ENCODE measurements at regions not wholly inside any gene's neighbourhood (a gene's known extent, or its start where the extent isn't known, plus 50 kb on each side); places are given as distances from the start of the nearest gene placed in this dataset.

DNA sequence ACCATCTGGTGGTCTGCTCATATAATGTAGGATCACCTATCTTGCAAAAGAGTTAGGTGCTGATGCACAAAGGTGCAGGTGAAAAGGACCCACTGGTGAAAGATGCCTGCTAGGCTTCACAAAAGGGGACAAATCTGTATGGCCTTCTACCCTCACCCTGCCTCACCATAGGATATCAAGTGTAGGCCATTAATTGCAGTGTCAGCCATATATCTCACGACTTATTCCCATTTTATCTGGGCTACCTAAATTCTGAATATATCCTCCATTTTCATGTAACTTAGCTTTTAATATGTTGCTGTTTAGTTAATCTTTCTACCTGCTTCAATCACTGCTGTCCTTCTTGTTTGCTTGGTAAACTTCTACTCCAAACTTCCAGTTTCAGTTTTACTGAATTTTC, 84.2 kb upstream of the DPH5 start:
- intact Hi-C loops (cut with micrococcal nuclease; ENCODE audit: unreplicated experiment) (no loop called here), in situ Hi-C loops (cut with MboI) (no loop called here)
- FAIRE-seq (no peak), DNase-seq (ENCODE audit: low read depth, low spot score) (no peak), ATAC-seq (no peak)
- Histone ChIP-seq H3K79me2 (ENCODE audit: control insufficient read depth, insufficient read depth, low read length) (no peaks in the 10 kb centered on the region), H3K4me2 (ENCODE audit: control insufficient read depth, insufficient read depth) (no peak overlapping the region), H3K9me3 (replicated peaks; ENCODE audit: control insufficient read depth, insufficient read depth, low read length) (no peaks in the 10 kb centered on the region), H4K20me1 (ENCODE audit: control insufficient read depth, insufficient read depth) (no peaks in the 10 kb centered on the region), H3K4me1 (ENCODE audit: control insufficient read depth, insufficient read depth, low read length) (peaks cover 11% of the 10 kb centered on the region), H3K36me3 (ENCODE audit: control insufficient read depth in 2 of 2, insufficient read depth in 2 of 2, low read length in 1 of 2) (no peaks in the 10 kb centered on the region), H2AFZ (ENCODE audit: control insufficient read depth, low read depth, low read length) (no peak overlapping the region), H3K27me3 (replicated peaks in 1 of 2; ENCODE audit: control insufficient read depth in 2 of 2, insufficient read depth in 2 of 2, low read length in 1 of 2) (no peaks in the 10 kb centered on the region), H3K9ac (ENCODE audit: control insufficient read depth, insufficient read depth, low read length) (no peak overlapping the region), H3K4me3 (no peak overlapping the region), H3K27ac (ENCODE audit: control insufficient read depth, insufficient read depth) (no peak overlapping the region)
- no peak for TF ChIP-seq HDGF (IDR thresholded peaks at IDR 0.05)
- TF ChIP-seq POLR2A (IDR thresholded peaks at IDR 0.05; ENCODE audit: low read depth, low read length) = no peak
- no peak for TF ChIP-seq SUPT20H (IDR thresholded peaks at IDR 0.05; ENCODE audit: borderline replicate concordance, control insufficient read depth, low read depth, low read length)
- ChIA-PET RAD21 (ENCODE audit: unreplicated experiment) (interaction anchor here (1.2 kb wide), 1 partner anchor 178 kb away, joined by 6 read pairs; no protein-coding TSS in a partner anchor), POLR2A (no interaction called here), CTCF (interaction anchor here (1.1 to 2.1 kb wide), 2 partner anchors 16 to 81 kb away, joined by 3 to 4 read pairs; no protein-coding TSS in a partner anchor), SMC1A (ENCODE audit: uncharacterized antibody, unreplicated experiment) (interaction anchor here (0.5 kb wide), 1 partner anchor 11 kb away, joined by 3 read pairs; no protein-coding TSS in a partner anchor)
- no TSS peak for BruUV-seq (replicated peaks)
- 75% methylated on average over 1 of the region's 1 CpG for WGBS (ENCODE audit: insufficient coverage, insufficient replicate concordance, low lambda C conversion rate, missing lambda C conversion rate)

GRCh38 chr1:101108111-101108500, 82.5 kb upstream of the DPH5 start:
- H3K4me2 ChIP-seq (ENCODE audit: control insufficient read depth, insufficient read depth) = no peak overlapping the region
- POLR2A ChIA-PET = no interaction called here
- SMC1A ChIA-PET (ENCODE audit: uncharacterized antibody, unreplicated experiment) = no interaction called here
- no peaks in the 10 kb centered on the region for H3K9me3 ChIP-seq (replicated peaks; ENCODE audit: control insufficient read depth, insufficient read depth, low read length)
- H2AFZ ChIP-seq (ENCODE audit: control insufficient read depth, low read depth, low read length) = no peak overlapping the region
- FAIRE-seq = no peak
- DNase-seq (ENCODE audit: low read depth, low spot score) = no peak
- no peak for ATAC-seq
- no peaks in the 10 kb centered on the region for H3K79me2 ChIP-seq (ENCODE audit: control insufficient read depth, insufficient read depth, low read length)
- no TSS peak for BruUV-seq (replicated peaks)
- peaks cover 11% of the 10 kb centered on the region for H3K4me1 ChIP-seq (ENCODE audit: control insufficient read depth, insufficient read depth, low read length)
- H4K20me1 ChIP-seq (ENCODE audit: control insufficient read depth, insufficient read depth) = no peaks in the 10 kb centered on the region
- H3K27me3 ChIP-seq (replicated peaks in 1 of 2; ENCODE audit: control insufficient read depth in 2 of 2, insufficient read depth in 2 of 2, low read length in 1 of 2) = no peaks in the 10 kb centered on the region
- intact Hi-C loops (cut with micrococcal nuclease; ENCODE audit: unreplicated experiment) = no loop called here
- WGBS (ENCODE audit: insufficient coverage, insufficient replicate concordance, low lambda C conversion rate, missing lambda C conversion rate) = 67% methylated on average over 3 of the region's 3 CpGs
- H3K27ac ChIP-seq (ENCODE audit: control insufficient read depth, insufficient read depth) = no peak overlapping the region
- CTCF ChIA-PET = interaction anchor here (0.9 kb wide), 1 partner anchor 131 kb away, joined by 3 read pairs; no protein-coding TSS in a partner anchor
- H3K4me3 ChIP-seq = no peak overlapping the region
- no peaks in the 10 kb centered on the region for H3K36me3 ChIP-seq (ENCODE audit: control insufficient read depth in 2 of 2, insufficient read depth in 2 of 2, low read length in 1 of 2)
- RAD21 ChIA-PET (ENCODE audit: unreplicated experiment) = no interaction called here
- in situ Hi-C loops (cut with MboI) = no loop called here
- no peak overlapping the region for H3K9ac ChIP-seq (ENCODE audit: control insufficient read depth, insufficient read depth, low read length)
- TF ChIP-seq, protein P1, sequence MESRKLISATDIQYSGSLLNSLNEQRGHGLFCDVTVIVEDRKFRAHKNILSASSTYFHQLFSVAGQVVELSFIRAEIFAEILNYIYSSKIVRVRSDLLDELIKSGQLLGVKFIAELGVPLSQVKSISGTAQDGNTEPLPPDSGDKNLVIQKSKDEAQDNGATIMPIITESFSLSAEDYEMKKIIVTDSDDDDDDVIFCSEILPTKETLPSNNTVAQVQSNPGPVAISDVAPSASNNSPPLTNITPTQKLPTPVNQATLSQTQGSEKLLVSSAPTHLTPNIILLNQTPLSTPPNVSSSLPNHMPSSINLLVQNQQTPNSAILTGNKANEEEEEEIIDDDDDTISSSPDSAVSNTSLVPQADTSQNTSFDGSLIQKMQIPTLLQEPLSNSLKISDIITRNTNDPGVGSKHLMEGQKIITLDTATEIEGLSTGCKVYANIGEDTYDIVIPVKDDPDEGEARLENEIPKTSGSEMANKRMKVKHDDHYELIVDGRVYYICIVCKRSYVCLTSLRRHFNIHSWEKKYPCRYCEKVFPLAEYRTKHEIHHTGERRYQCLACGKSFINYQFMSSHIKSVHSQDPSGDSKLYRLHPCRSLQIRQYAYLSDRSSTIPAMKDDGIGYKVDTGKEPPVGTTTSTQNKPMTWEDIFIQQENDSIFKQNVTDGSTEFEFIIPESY (IDR thresholded peaks at IDR 0.05) = no peak
- TF ChIP-seq, protein P2, sequence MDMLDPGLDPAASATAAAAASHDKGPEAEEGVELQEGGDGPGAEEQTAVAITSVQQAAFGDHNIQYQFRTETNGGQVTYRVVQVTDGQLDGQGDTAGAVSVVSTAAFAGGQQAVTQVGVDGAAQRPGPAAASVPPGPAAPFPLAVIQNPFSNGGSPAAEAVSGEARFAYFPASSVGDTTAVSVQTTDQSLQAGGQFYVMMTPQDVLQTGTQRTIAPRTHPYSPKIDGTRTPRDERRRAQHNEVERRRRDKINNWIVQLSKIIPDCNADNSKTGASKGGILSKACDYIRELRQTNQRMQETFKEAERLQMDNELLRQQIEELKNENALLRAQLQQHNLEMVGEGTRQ (IDR thresholded peaks at IDR 0.05; ENCODE audit: borderline replicate concordance, low read depth, low read length) = no peak
- no peak for TF ChIP-seq ATF2 (IDR thresholded peaks at IDR 0.05; ENCODE audit: low read length)
- no peak for TF ChIP-seq ZBED1 (IDR thresholded peaks at IDR 0.05; ENCODE audit: borderline replicate concordance)
- TF ChIP-seq TAF1 (IDR thresholded peaks at IDR 0.05; ENCODE audit: borderline replicate concordance, low read depth, low read length) = no peak
- TF ChIP-seq ZNF24 (IDR thresholded peaks at IDR 0.05) = no peak
- no peak for TF ChIP-seq BRCA1 (IDR thresholded peaks at IDR 0.05; ENCODE audit: low read depth, low read length)
- TF ChIP-seq GABPA (IDR thresholded peaks at IDR 0.05; ENCODE audit: low read depth) = no peak
- TF ChIP-seq MYB (IDR thresholded peaks at IDR 0.05; ENCODE audit: borderline replicate concordance, low read depth, low read length) = no peak
- TF ChIP-seq IRF3 (IDR thresholded peaks at IDR 0.05) = no peak
- no peak for TF ChIP-seq CEBPB (IDR thresholded peaks at IDR 0.05; ENCODE audit: borderline replicate concordance in 1 of 2, low read depth in 2 of 2, low read length in 2 of 2)
